GM18951 (cell line): ENCODE measurements at regions not wholly inside any gene's neighbourhood (a gene's known extent, or its start where the extent isn't known, plus 50 kb on each side); places are given as distances from the start of the nearest gene placed in this dataset.

Source experiments
- POLR2A ChIP-seq: IDR thresholded peaks from 4 replicates; pipeline ENCODE4 v1.6.1; 2011; ENCODE audit warnings: mild to moderate bottlenecking; ENCODE audit not compliant: insufficient read length, insufficient read depth; ENCODE audit errors: extremely low read depth
- in situ Hi-C: fragments of 300-500 bp; cut with MboI; formaldehyde crosslinking; loops from one replicate; pipeline ENCODE4 v1.12.0; 2022; ENCODE audit warnings: low sequenced_read_pairs, mixed read lengths, inconsistent platforms; ENCODE audit not compliant: unreplicated experiment

GRCh38 chr5:166517976-166518375 is 1773.5 kb upstream of the WWC1 start:
- in situ Hi-C loops = no loop called here
- no peak for TF ChIP-seq POLR2A

- in situ Hi-C loops = no loop called here
- no peak for TF ChIP-seq POLR2A
Measured at GRCh38 chr5:166523206-166523605, 1768.2 kb upstream of the WWC1 start.

- in situ Hi-C loops = no loop called here
- no peak for TF ChIP-seq POLR2A
Measured at GRCh38 chr5:166529200-166529599, 1762.2 kb upstream of the WWC1 start.

GRCh38 chr5:166532456-166533220 is 1758.8 kb upstream of the WWC1 start:
- in situ Hi-C loops = no loop called here
- no peak for TF ChIP-seq POLR2A

GRCh38 chr5:166535641-166536040 is 1755.8 kb upstream of the WWC1 start:
- in situ Hi-C loops = no loop called here
- TF ChIP-seq POLR2A = no peak

- no peak for TF ChIP-seq POLR2A
- in situ Hi-C loops = no loop called here
Measured at GRCh38 chr5:166540156-166540555, 1751.3 kb upstream of the WWC1 start.

GRCh38 chr5:166551384-166551783 is 1740.1 kb upstream of the WWC1 start:
- TF ChIP-seq POLR2A = no peak

GRCh38 chr5:166553778-166554177 is 1737.7 kb upstream of the WWC1 start:
- in situ Hi-C loops = no loop called here
- no peak for TF ChIP-seq POLR2A

More at GRCh38 chr5:166551384-166551783, 1740.1 kb upstream of the WWC1 start:
- in situ Hi-C loops = no loop called here

- TF ChIP-seq POLR2A = no peak
- in situ Hi-C loops = no loop called here
Measured at GRCh38 chr5:166561759-166562158, 1729.7 kb upstream of the WWC1 start.

- no peak for TF ChIP-seq POLR2A
- in situ Hi-C loops = no loop called here
Measured at GRCh38 chr5:166562246-166562645, 1729.2 kb upstream of the WWC1 start.

- TF ChIP-seq POLR2A = no peak
- in situ Hi-C loops = no loop called here
Measured at GRCh38 chr5:166566725-166567124, 1724.7 kb upstream of the WWC1 start.

GRCh38 chr5:166570865-166571264 is 1720.6 kb upstream of the WWC1 start:
- in situ Hi-C loops = no loop called here
- no peak for TF ChIP-seq POLR2A

- in situ Hi-C loops = no loop called here
- TF ChIP-seq POLR2A = no peak
Measured at GRCh38 chr5:166571668-166572067, 1719.8 kb upstream of the WWC1 start.

- in situ Hi-C loops = no loop called here
- no peak for TF ChIP-seq POLR2A
Measured at GRCh38 chr5:166576323-166576722, 1715.1 kb upstream of the WWC1 start.
